HG02870 (cell line): ENCODE measurements at regions not wholly inside any gene's neighbourhood (a gene's known extent, or its start where the extent isn't known, plus 50 kb on each side); places are given as distances from the start of the nearest gene placed in this dataset.

Experiments
- ATAC-seq: cut with Tn5 transposase; IDR thresholded peaks from one replicate; pipeline ENCODE4 v1.9.1; 2021; ENCODE audit warnings: mild to moderate bottlenecking, moderate library complexity; ENCODE audit not compliant: unreplicated experiment

- no peak for ATAC-seq
Observed at GRCh38 chr9:115964710-115965347, 188.8 kb upstream of the PAPPA start.

- ATAC-seq = no peak
Observed at GRCh38 chr9:115966660-115967059, 186.9 kb upstream of the PAPPA start.

- no peak for ATAC-seq
Observed at GRCh38 chr9:115969096-115969495, 184.5 kb upstream of the PAPPA start.

- no peak for ATAC-seq
Observed at GRCh38 chr9:115972362-115972761, 181.2 kb upstream of the PAPPA start.

- no peak for ATAC-seq
Observed at GRCh38 chr9:115972843-115973595, 180.6 kb upstream of the PAPPA start.

- no peak for ATAC-seq
Observed at GRCh38 chr9:115976781-115977180, 176.8 kb upstream of the PAPPA start.

GRCh38 chr9:115978091-115978490 lies 175.5 kb upstream of the PAPPA start:
- ATAC-seq = no peak

GRCh38 chr9:115978659-115979096 lies 174.9 kb upstream of the PAPPA start:
- ATAC-seq = no peak

- ATAC-seq = no peak
Observed at GRCh38 chr9:115980054-115980453, 173.5 kb upstream of the PAPPA start.

- no peak for ATAC-seq
Observed at GRCh38 chr9:115980502-115980901, 173.1 kb upstream of the PAPPA start.

- ATAC-seq = no peak
Observed at GRCh38 chr9:115980976-115981375, 172.6 kb upstream of the PAPPA start.

GRCh38 chr9:115983366-115983765 lies 170.2 kb upstream of the PAPPA start:
- no peak for ATAC-seq

- ATAC-seq = no peak
Observed at GRCh38 chr9:115985657-115986056, 167.9 kb upstream of the PAPPA start.

GRCh38 chr9:115986508-115986907 lies 167.1 kb upstream of the PAPPA start:
- ATAC-seq = no peak

- ATAC-seq = no peak
Observed at GRCh38 chr9:115988701-115989100, 164.9 kb upstream of the PAPPA start.

GRCh38 chr9:115989831-115990230 lies 163.8 kb upstream of the PAPPA start:
- ATAC-seq = no peak

GRCh38 chr9:115992834-115993233 lies 160.8 kb upstream of the PAPPA start:
- no peak for ATAC-seq

- no peak for ATAC-seq
Observed at GRCh38 chr9:115997923-115998322, 155.7 kb upstream of the PAPPA start.

GRCh38 chr9:115998666-115999065 lies 154.9 kb upstream of the PAPPA start:
- ATAC-seq = no peak

GRCh38 chr9:115999498-115999897 lies 154.1 kb upstream of the PAPPA start:
- no peak for ATAC-seq

GRCh38 chr9:116000748-116001329 lies 152.8 kb upstream of the PAPPA start:
- ATAC-seq = no peak

- no peak for ATAC-seq
Observed at GRCh38 chr9:116002181-116002580, 151.4 kb upstream of the PAPPA start.
